ENCODE measurements at regions not wholly inside any gene's neighbourhood (a gene's known extent, or its start where the extent isn't known, plus 50 kb on each side); places are given as distances from the start of the nearest gene placed in this dataset.

GRCh38 chr17:69978056-69978646 lies 96.9 kb upstream of the KCNJ16 start:
- H3K4me3 Mint-ChIP-seq = no peak overlapping the region
- no peak overlapping the region for H3K27ac Mint-ChIP-seq
- no peaks in the 10 kb centered on the region for H3K27me3 Mint-ChIP-seq (ENCODE audit: low read depth)
- H3K36me3 Mint-ChIP-seq (ENCODE audit: low read depth) = no peaks in the 10 kb centered on the region
- H3K4me1 Mint-ChIP-seq (ENCODE audit: low read depth) = no peaks in the 10 kb centered on the region
- peaks cover 7% of the 10 kb centered on the region for H3K9me3 Mint-ChIP-seq

- H3K9me3 Mint-ChIP-seq = peaks cover 9% of the 10 kb centered on the region
- H3K27ac Mint-ChIP-seq = no peak overlapping the region
- H3K4me1 Mint-ChIP-seq (ENCODE audit: low read depth) = no peaks in the 10 kb centered on the region
- H3K27me3 Mint-ChIP-seq (ENCODE audit: low read depth) = no peaks in the 10 kb centered on the region
- no peak overlapping the region for H3K4me3 Mint-ChIP-seq
- no peaks in the 10 kb centered on the region for H3K36me3 Mint-ChIP-seq (ENCODE audit: low read depth)
These were observed 93.6 kb upstream of the KCNJ16 start for GRCh38 chr17:69981441-69981840.

- H3K9me3 Mint-ChIP-seq = no peaks in the 10 kb centered on the region
- H3K4me1 Mint-ChIP-seq (ENCODE audit: low read depth) = no peaks in the 10 kb centered on the region
- H3K27ac Mint-ChIP-seq = no peak overlapping the region
- H3K36me3 Mint-ChIP-seq (ENCODE audit: low read depth) = no peaks in the 10 kb centered on the region
- no peak overlapping the region for H3K4me3 Mint-ChIP-seq
- no peaks in the 10 kb centered on the region for H3K27me3 Mint-ChIP-seq (ENCODE audit: low read depth)
These were observed 79.5 kb upstream of the KCNJ16 start for GRCh38 chr17:69995476-69995875.

- Mint-ChIP-seq H3K4me3 (no peak overlapping the region), H3K27me3 (ENCODE audit: low read depth) (no peaks in the 10 kb centered on the region), H3K4me1 (ENCODE audit: low read depth) (no peaks in the 10 kb centered on the region), H3K36me3 (ENCODE audit: low read depth) (no peaks in the 10 kb centered on the region), H3K27ac (no peak overlapping the region), H3K9me3 (no peaks in the 10 kb centered on the region)
These were observed 77.7 kb upstream of the KCNJ16 start for GRCh38 chr17:69997332-69997731.

GRCh38 chr17:69999253-69999652 lies 75.8 kb upstream of the KCNJ16 start:
- H3K27me3 Mint-ChIP-seq (ENCODE audit: low read depth) = no peaks in the 10 kb centered on the region
- no peak overlapping the region for H3K4me3 Mint-ChIP-seq
- H3K27ac Mint-ChIP-seq = no peak overlapping the region
- no peaks in the 10 kb centered on the region for H3K4me1 Mint-ChIP-seq (ENCODE audit: low read depth)
- no peaks in the 10 kb centered on the region for H3K36me3 Mint-ChIP-seq (ENCODE audit: low read depth)
- H3K9me3 Mint-ChIP-seq = no peaks in the 10 kb centered on the region

- no peak overlapping the region for H3K27ac Mint-ChIP-seq
- no peaks in the 10 kb centered on the region for H3K27me3 Mint-ChIP-seq (ENCODE audit: low read depth)
- H3K36me3 Mint-ChIP-seq (ENCODE audit: low read depth) = no peaks in the 10 kb centered on the region
- H3K4me1 Mint-ChIP-seq (ENCODE audit: low read depth) = no peaks in the 10 kb centered on the region
- H3K4me3 Mint-ChIP-seq = no peak overlapping the region
- H3K9me3 Mint-ChIP-seq = no peaks in the 10 kb centered on the region
These were observed 68.9 kb upstream of the KCNJ16 start for GRCh38 chr17:70006159-70006558.

GRCh38 chr17:70011750-70012149 lies 63.3 kb upstream of the KCNJ16 start:
- Mint-ChIP-seq H3K4me1 (ENCODE audit: low read depth) (no peaks in the 10 kb centered on the region), H3K4me3 (no peak overlapping the region), H3K36me3 (ENCODE audit: low read depth) (no peaks in the 10 kb centered on the region), H3K27me3 (ENCODE audit: low read depth) (no peaks in the 10 kb centered on the region), H3K9me3 (no peaks in the 10 kb centered on the region), H3K27ac (no peak overlapping the region)

- H3K27me3 Mint-ChIP-seq (ENCODE audit: low read depth) = no peaks in the 10 kb centered on the region
- no peak overlapping the region for H3K4me3 Mint-ChIP-seq
- no peaks in the 10 kb centered on the region for H3K4me1 Mint-ChIP-seq (ENCODE audit: low read depth)
- no peaks in the 10 kb centered on the region for H3K9me3 Mint-ChIP-seq
- H3K27ac Mint-ChIP-seq = no peak overlapping the region
- H3K36me3 Mint-ChIP-seq (ENCODE audit: low read depth) = no peaks in the 10 kb centered on the region
These were observed 61.1 kb upstream of the KCNJ16 start for GRCh38 chr17:70013911-70014310.

- no peak overlapping the region for H3K27ac Mint-ChIP-seq
- no peaks in the 10 kb centered on the region for H3K9me3 Mint-ChIP-seq
- H3K4me1 Mint-ChIP-seq (ENCODE audit: low read depth) = no peaks in the 10 kb centered on the region
- H3K4me3 Mint-ChIP-seq = no peak overlapping the region
- H3K36me3 Mint-ChIP-seq (ENCODE audit: low read depth) = no peaks in the 10 kb centered on the region
- H3K27me3 Mint-ChIP-seq (ENCODE audit: low read depth) = no peaks in the 10 kb centered on the region
These were observed 57.9 kb upstream of the KCNJ16 start for GRCh38 chr17:70017112-70017511.

- no peak overlapping the region for H3K4me3 Mint-ChIP-seq
- H3K27me3 Mint-ChIP-seq (ENCODE audit: low read depth) = no peaks in the 10 kb centered on the region
- no peak overlapping the region for H3K27ac Mint-ChIP-seq
- H3K9me3 Mint-ChIP-seq = no peaks in the 10 kb centered on the region
- H3K36me3 Mint-ChIP-seq (ENCODE audit: low read depth) = no peaks in the 10 kb centered on the region
- no peaks in the 10 kb centered on the region for H3K4me1 Mint-ChIP-seq (ENCODE audit: low read depth)
These were observed 57.1 kb upstream of the KCNJ16 start for GRCh38 chr17:70017941-70018340.

- Mint-ChIP-seq H3K27me3 (ENCODE audit: low read depth) (no peaks in the 10 kb centered on the region), H3K27ac (no peak overlapping the region), H3K4me1 (ENCODE audit: low read depth) (no peaks in the 10 kb centered on the region), H3K9me3 (no peaks in the 10 kb centered on the region), H3K4me3 (no peak overlapping the region), H3K36me3 (ENCODE audit: low read depth) (no peaks in the 10 kb centered on the region)
These were observed 53.3 kb upstream of the KCNJ16 start for GRCh38 chr17:70021726-70022125.

GRCh38 chr17:70022175-70022574 lies 52.9 kb upstream of the KCNJ16 start:
- H3K27me3 Mint-ChIP-seq (ENCODE audit: low read depth) = no peaks in the 10 kb centered on the region
- H3K9me3 Mint-ChIP-seq = no peaks in the 10 kb centered on the region
- no peak overlapping the region for H3K4me3 Mint-ChIP-seq
- no peaks in the 10 kb centered on the region for H3K4me1 Mint-ChIP-seq (ENCODE audit: low read depth)
- H3K36me3 Mint-ChIP-seq (ENCODE audit: low read depth) = no peaks in the 10 kb centered on the region
- no peak overlapping the region for H3K27ac Mint-ChIP-seq

- Mint-ChIP-seq H3K4me1 (ENCODE audit: low read depth) (no peaks in the 10 kb centered on the region), H3K27ac (no peak overlapping the region), H3K27me3 (ENCODE audit: low read depth) (no peaks in the 10 kb centered on the region), H3K36me3 (ENCODE audit: low read depth) (no peaks in the 10 kb centered on the region), H3K9me3 (no peaks in the 10 kb centered on the region), H3K4me3 (no peak overlapping the region)
These were observed 50.8 kb upstream of the KCNJ16 start for GRCh38 chr17:70024253-70024652.

Data from T-helper 1 cell treated with Interleukin-12 subunit alpha and Interleukin-12 subunit beta and Interleukin-4 antibody, amounts not matched to agents 30 μg/mL and 1 μg/mL, for 36 hours (primary cell).